Endothelial cell of umbilical vein (primary cell): ENCODE measurements at regions not wholly inside any gene's neighbourhood (a gene's known extent, or its start where the extent isn't known, plus 50 kb on each side); places are given as distances from the start of the nearest gene placed in this dataset.

Experiments used
- BruUV-seq: library from RNA; stranded (reverse); fragments of 400-500 nt; replicated peaks from 2 replicates; lab custom pipeline; 2021; lab: Mats Ljungman, UMichigan
- CTCF ChIA-PET: fragments of 300-600, 350-600 bp; sonication (Branson Sonifier 250); formaldehyde crosslinking; loops from one replicate; lab custom pipeline; 2021; ENCODE audit warnings: antibody characterized with exemption, inconsistent platforms; lab: Charles Lee
- POLR2A ChIA-PET: fragments of 300-600, 350-600 bp; sonication (Branson Sonifier 250); formaldehyde crosslinking; loops from one replicate; lab custom pipeline; 2021; ENCODE audit warnings: antibody characterized with exemption, inconsistent platforms; lab: Charles Lee
- DNase-seq: peaks from one replicate; pipeline ENCODE4 v3.0.0-alpha.2; 2011; ENCODE audit warnings: low read depth, low spot score
- FAIRE-seq: peaks from 2 replicates; lab custom pipeline; 2011; peaks lifted over from hg19 to GRCh38; lab: Jason Lieb, UNC
- H2AFZ ChIP-seq: 2 replicates; pipeline ENCODE4 v1.6.0; 2012; ENCODE audit warnings: low read depth, low read length, control low read depth, inconsistent platforms
- H3K27ac ChIP-seq: 2 replicates; pipeline ENCODE4 v1.5.1; 2011; ENCODE audit warnings: low read depth, mild to moderate bottlenecking, control low read depth, low read length, moderate library complexity; ENCODE audit not compliant: insufficient read depth
- H3K27me3 ChIP-seq, 2 experiments: 2 replicates each; pipeline versions ENCODE4 v1.6.0 to v1.6.1; 2011; ENCODE audit warnings: low read length in 2 of 2, mixed read lengths in 1 of 2; ENCODE audit not compliant: control insufficient read depth in 2 of 2, insufficient read depth in 2 of 2
- H3K36me3 ChIP-seq, 2 experiments: 2 replicates in 1 of 2; 3 replicates in 1 of 2; pipeline ENCODE4 v1.5.1; 2011; ENCODE audit warnings: low read length in 2 of 2, mild to moderate bottlenecking in 1 of 2, moderate library complexity in 1 of 2; ENCODE audit not compliant: control insufficient read depth in 2 of 2, insufficient read depth in 2 of 2; ENCODE audit errors: extremely low read depth in 1 of 2
- H3K4me1 ChIP-seq: 3 replicates; pipeline ENCODE4 v1.5.1; 2011; ENCODE audit warnings: mild to moderate bottlenecking, low read length; ENCODE audit not compliant: control insufficient read depth, insufficient read depth; ENCODE audit errors: extremely low read depth
- H3K4me2 ChIP-seq: 2 replicates; pipeline ENCODE4 v1.6.1; 2011; ENCODE audit warnings: low read length, control low read depth, mixed read lengths; ENCODE audit not compliant: insufficient read depth
- H3K4me3 ChIP-seq, 3 experiments: fragments of 200-600 bp in 1 of 3; sonication (generic), shearing (Covaris generic) in 1 of 3; replicated peaks in 1 of 3; 2 replicates each; pipeline ENCODE4 v1.5.1; 2011 to 2016; ENCODE audit warnings: control low read depth in 3 of 3, low read length in 3 of 3, mild to moderate bottlenecking in 2 of 3, inconsistent platforms in 1 of 3, low read depth in 1 of 3, moderate library complexity in 1 of 3; ENCODE audit not compliant: insufficient read depth in 1 of 3
- H3K79me2 ChIP-seq: 2 replicates; pipeline ENCODE4 v1.6.0; 2012; ENCODE audit warnings: low read length, inconsistent platforms; ENCODE audit not compliant: control insufficient read depth, insufficient read depth
- H3K9ac ChIP-seq: replicated peaks from 2 replicates; pipeline ENCODE3; 2011; ENCODE audit warnings: low read length, control low read depth; ENCODE audit not compliant: insufficient read depth; ENCODE audit errors: extremely low read depth
- H3K9me1 ChIP-seq: replicated peaks from 3 replicates; pipeline ENCODE4 v1.6.0; 2011; ENCODE audit warnings: mild to moderate bottlenecking, low read length; ENCODE audit not compliant: control insufficient read depth, insufficient read depth; ENCODE audit errors: extremely low read depth
- H3K9me3 ChIP-seq: replicated peaks from 2 replicates; pipeline ENCODE4 v1.5.1; 2012; ENCODE audit warnings: low read length, inconsistent platforms; ENCODE audit not compliant: control insufficient read depth, insufficient read depth
- H4K20me1 ChIP-seq: replicated peaks from 2 replicates; pipeline ENCODE3; 2011; ENCODE audit warnings: mild to moderate bottlenecking, low read length; ENCODE audit not compliant: control insufficient read depth, insufficient read depth; ENCODE audit errors: extremely low read depth
- CTCF ChIP-seq, 2 donors: IDR thresholded peaks; 1 replicate in 1 of 2; 2 replicates in 1 of 2; pipeline ENCODE4 v1.5.1; 2011; ENCODE audit warnings: low read length in 2 of 2, mild to moderate bottlenecking in 2 of 2, moderate library complexity in 2 of 2, control low read depth in 1 of 2, inconsistent platforms in 1 of 2, low read depth in 1 of 2; ENCODE audit not compliant: insufficient read depth in 1 of 2; ENCODE audit errors: extremely low read depth in 1 of 2
- FOS ChIP-seq: IDR thresholded peaks from 2 replicates; pipeline ENCODE4 v1.6.1; 2011; ENCODE audit warnings: mild to moderate bottlenecking, low read length, moderate library complexity, borderline replicate concordance; ENCODE audit not compliant: insufficient read depth
- GATA2 ChIP-seq: IDR thresholded peaks from 2 replicates; pipeline ENCODE4 v1.7.0; 2011; ENCODE audit warnings: low read depth, mild to moderate bottlenecking, moderate library complexity, mixed read lengths, low read length; ENCODE audit not compliant: insufficient read length, insufficient read depth
- MYC ChIP-seq: IDR thresholded peaks from one replicate; pipeline ENCODE4 v1.6.1; 2011; ENCODE audit warnings: mild to moderate bottlenecking, low read depth, low read length
- POLR2A ChIP-seq: IDR thresholded peaks from 2 replicates; pipeline ENCODE4 v1.6.1; 2012; ENCODE audit warnings: low read depth, mild to moderate bottlenecking, control low read depth, low read length
- POLR2AphosphoS5 ChIP-seq: IDR thresholded peaks from 2 replicates; pipeline ENCODE4 v1.6.1; 2012; ENCODE audit warnings: low read depth, mild to moderate bottlenecking, control low read depth, low read length, moderate library complexity; ENCODE audit not compliant: insufficient read depth
- dilution Hi-C: fragments of 300-500 bp; cut with MboI; formaldehyde crosslinking; loops from one replicate; pipeline ENCODE4 v1.15.0; 2019; ENCODE audit warnings: low sequenced_read_pairs; ENCODE audit not compliant: extremely low pct_ligation_motif_present
- intact Hi-C: fragments of 100-400 bp; cut with micrococcal nuclease; formaldehyde crosslinking; loops from one replicate; pipeline ENCODE4 v1.10.0; 2022
- TF ChIP-seq, protein P1 (sequence below): IDR thresholded peaks from 2 replicates; pipeline ENCODE4 v1.6.1; 2011; ENCODE audit not compliant: insufficient read depth, insufficient read length

DNA sequence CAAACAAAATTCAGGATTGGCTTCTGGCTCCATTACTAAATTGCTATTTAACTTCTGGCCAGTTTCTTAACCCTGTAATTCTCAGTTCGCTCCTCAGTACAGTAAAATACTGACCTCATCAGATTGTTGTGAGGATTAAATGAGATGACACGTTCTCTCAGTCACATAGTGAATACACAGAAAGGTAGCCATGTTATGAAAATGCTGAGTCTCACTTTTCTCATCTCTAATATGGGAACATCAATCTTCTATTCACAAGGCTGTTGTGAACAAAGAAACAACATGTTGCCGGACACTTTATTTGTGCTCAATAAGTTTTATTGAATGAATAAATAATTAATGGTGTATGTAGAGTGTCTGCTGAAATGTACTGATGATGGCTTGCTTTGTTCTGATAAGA lies 924.5 kb upstream of the GOT2 start:
- no peak overlapping the region for H3K4me2 ChIP-seq
- no peak for DNase-seq
- no peaks in the 10 kb centered on the region for H3K9me1 ChIP-seq
- CTCF ChIA-PET = no interaction called here
- no peaks in the 10 kb centered on the region for H3K27me3 ChIP-seq
- H3K79me2 ChIP-seq = no peaks in the 10 kb centered on the region
- peak; percentile 24 for FAIRE-seq
- no peak for TF ChIP-seq MYC
- no peak for TF ChIP-seq GATA2
- no peak for TF ChIP-seq CTCF (IDR thresholded peaks at IDR 0.05; ENCODE audit: extremely low read depth in 1 of 2, insufficient read depth in 1 of 2, low read depth in 1 of 2, low read length in 2 of 2)
- TF ChIP-seq FOS = no peak
- TF ChIP-seq POLR2AphosphoS5 = no peak
- dilution Hi-C loops = no loop called here
- H3K9me3 ChIP-seq = no peaks in the 10 kb centered on the region
- no TSS peak for BruUV-seq
- no peak overlapping the region for H2AFZ ChIP-seq
- H3K4me3 ChIP-seq = no peak overlapping the region
- H4K20me1 ChIP-seq = no peaks in the 10 kb centered on the region
- intact Hi-C loops = no loop called here
- H3K4me1 ChIP-seq = no peaks in the 10 kb centered on the region
- H3K36me3 ChIP-seq = no peaks in the 10 kb centered on the region
- no peak overlapping the region for H3K27ac ChIP-seq
- POLR2A ChIA-PET = no interaction called here
- no peak overlapping the region for H3K9ac ChIP-seq

DNA sequence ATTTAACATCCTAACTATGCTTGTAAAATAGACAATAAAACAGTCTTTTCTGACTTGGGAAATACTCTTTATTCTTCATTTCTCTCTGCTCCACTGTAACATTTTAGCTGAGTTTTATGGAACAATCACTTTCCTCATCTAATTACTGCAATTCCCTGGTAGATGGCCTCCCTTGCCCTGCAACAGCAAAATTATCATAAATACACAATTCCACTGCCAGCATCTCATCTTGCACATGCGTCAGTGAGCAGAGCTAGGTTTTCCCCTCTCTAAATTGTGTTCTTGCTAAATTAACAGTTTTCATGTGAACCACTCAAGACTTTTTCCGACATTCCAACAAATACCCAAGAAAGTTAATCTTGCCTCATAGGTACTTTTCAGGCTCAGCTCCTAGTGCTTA lies 920.9 kb upstream of the GOT2 start:
- intact Hi-C loops = no loop called here
- Histone ChIP-seq H4K20me1 (no peaks in the 10 kb centered on the region), H3K9ac (no peak overlapping the region), H3K4me3 (no peak overlapping the region), H3K27ac (no peak overlapping the region), H3K36me3 (no peaks in the 10 kb centered on the region), H3K27me3 (no peaks in the 10 kb centered on the region), H3K79me2 (no peaks in the 10 kb centered on the region), H3K4me2 (no peak overlapping the region), H3K4me1 (no peaks in the 10 kb centered on the region), H3K9me1 (no peaks in the 10 kb centered on the region), H2AFZ (no peak overlapping the region), H3K9me3 (no peaks in the 10 kb centered on the region)
- TF ChIP-seq FOS = no peak
- no peak for TF ChIP-seq POLR2AphosphoS5
- no peak for TF ChIP-seq MYC
- TF ChIP-seq, protein P1, sequence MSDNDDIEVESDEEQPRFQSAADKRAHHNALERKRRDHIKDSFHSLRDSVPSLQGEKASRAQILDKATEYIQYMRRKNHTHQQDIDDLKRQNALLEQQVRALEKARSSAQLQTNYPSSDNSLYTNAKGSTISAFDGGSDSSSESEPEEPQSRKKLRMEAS = no peak
- TF ChIP-seq POLR2A = no peak
- ChIA-PET CTCF (no interaction called here), POLR2A (no interaction called here)
- no TSS peak for BruUV-seq
- FAIRE-seq (no peak), DNase-seq (no peak)
- dilution Hi-C loops = no loop called here
